GM19025 (cell line): ENCODE measurements at regions not wholly inside any gene's neighbourhood (a gene's known extent, or its start where the extent isn't known, plus 50 kb on each side); places are given as distances from the start of the nearest gene placed in this dataset.
"Not testable (repeated sequence)": the region's sequence is repeated elsewhere in the genome, so short reads cannot be mapped to it uniquely, and the experiment has no call there.

Source experiments
- ATAC-seq: cut with Tn5 transposase; IDR thresholded peaks from one replicate; pipeline ENCODE4 v1.9.1; 2021; ENCODE audit warnings: mild to moderate bottlenecking, low read depth, moderate library complexity; ENCODE audit not compliant: unreplicated experiment

DNA sequence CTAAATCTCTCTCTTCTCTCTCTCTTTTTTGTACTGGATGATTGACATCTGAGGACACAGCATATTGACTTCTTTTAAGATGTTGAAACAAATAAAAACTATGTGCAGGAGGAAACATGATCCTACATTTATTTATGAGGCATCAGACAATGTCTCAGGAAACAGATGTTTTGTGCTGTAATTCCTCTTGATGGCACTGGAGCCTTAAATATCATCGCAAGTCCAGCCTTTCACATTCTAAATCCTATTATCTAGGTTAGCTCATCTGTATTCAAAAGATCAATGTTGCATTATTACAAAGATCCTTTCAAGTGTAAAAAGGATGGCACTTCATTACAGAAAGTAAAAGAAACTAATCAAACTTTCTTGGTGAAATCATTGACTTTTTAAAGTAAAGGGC is 63.9 kb downstream of the MAT2B start:
- no peak for ATAC-seq

DNA sequence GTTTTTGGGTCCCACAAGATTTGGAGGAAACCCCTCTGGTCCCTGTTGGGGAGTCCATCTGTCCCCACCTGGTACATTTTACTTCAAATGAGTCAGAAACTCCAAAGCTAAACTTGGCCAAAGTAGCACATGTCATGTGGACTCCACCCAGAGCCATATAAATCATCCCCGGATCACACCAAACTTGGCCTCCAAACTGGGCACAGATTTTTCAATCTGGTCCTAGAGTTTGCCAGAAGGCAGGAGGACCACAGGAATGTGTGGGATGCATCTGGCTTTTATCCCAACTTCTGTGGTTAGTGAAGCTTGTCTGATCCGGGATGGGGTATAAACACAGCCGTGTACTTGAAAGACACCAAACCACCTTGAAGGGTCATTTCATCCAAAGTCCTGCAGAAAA is 66.3 kb downstream of the MAT2B start:
- ATAC-seq = no peak

GRCh38 chr5:163574472-163575440 is 69.3 kb downstream of the MAT2B start:
- ATAC-seq = no peak

GRCh38 chr5:163578652-163579051 is 73.2 kb downstream of the MAT2B start:
- ATAC-seq = no peak

GRCh38 chr5:163579729-163580128 is 74.3 kb downstream of the MAT2B start:
- no peak for ATAC-seq

DNA sequence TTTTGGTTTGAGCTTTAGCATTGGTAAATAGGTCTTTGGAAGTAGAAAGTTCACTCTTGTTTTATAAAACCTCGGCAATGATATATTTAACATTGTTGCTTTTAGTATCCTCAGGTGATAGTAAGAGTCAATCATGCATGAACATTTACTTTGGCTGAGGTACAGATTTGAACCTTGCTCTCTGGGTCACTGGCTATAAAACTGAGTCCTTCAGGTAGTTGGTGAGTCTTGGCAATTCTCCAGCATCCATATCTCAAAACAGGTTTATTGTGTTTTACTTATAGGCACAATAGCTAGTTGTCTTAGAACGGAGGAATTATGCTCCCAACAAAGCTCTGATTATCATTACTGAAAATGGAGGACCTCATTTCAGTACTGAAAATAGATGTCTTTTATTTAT is 75.1 kb downstream of the MAT2B start:
- no peak for ATAC-seq

- ATAC-seq = not testable (repeated sequence)
Measured at GRCh38 chr5:163583491-163584153, 78.2 kb downstream of the MAT2B start.

DNA sequence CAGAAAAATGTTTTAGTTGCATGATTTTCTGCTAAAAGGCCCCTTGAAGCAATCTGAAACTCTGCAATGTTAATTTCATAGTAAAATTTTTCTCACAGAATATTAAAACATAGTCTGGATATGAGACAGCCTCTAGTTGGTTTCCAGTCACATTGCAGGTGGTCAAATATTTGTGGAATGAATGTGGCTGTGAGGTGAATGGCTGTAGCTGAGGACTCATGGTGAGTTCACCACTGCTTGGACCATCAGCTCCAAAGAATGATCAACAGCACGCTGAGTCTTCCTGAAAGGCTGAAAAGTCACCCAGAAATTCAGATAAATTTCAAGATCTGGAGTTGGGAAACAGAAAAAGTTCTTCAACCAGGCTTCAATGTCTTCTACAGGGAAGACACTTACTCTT is 79.8 kb downstream of the MAT2B start:
- no peak for ATAC-seq

DNA sequence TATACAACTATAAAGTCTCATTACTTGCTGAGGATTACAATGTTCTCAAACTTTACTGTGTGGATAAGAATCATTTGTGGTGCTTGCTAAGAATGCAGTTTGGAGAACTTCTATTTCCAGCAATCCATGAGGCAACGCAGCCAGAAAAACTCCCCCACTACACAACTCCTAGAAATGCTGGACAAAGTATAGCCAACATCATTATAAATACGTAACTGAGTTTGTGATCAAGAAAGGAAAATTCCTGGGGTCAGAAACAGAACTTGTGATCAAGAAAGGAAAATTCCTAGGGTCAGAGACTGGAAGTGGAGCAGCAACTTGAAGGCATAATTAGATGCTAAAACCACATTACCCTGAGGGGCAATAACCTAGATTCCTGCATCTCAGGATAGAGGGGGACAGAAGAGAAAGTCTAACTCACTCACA is 81.1 kb downstream of the MAT2B start:
- no peak for ATAC-seq

DNA sequence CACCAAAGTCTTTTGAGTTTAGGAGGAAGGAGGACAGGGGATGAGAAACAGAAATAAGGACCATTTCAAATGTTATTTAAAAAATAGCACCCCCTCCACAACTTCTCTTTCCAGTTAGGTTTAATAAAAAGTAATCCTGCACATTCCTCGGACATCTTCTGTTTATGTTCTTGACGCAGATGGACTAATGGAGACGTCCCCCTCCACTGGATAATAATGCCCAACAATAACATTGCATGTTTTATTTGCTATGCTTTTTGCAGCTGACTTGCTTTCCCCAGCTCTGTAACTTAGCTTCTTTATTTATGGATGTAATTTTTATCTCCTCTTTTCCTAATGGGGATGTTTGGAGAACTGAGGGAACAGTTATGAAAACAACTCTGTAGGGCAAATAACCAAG is 89.5 kb downstream of the MAT2B start:
- ATAC-seq = no peak

- ATAC-seq = no peak
Measured at GRCh38 chr5:163595932-163596607, 90.7 kb downstream of the MAT2B start.

- no peak for ATAC-seq
Measured at GRCh38 chr5:163596608-163597315, 91.3 kb downstream of the MAT2B start.

- ATAC-seq = no peak
Measured at GRCh38 chr5:163604013-163604412, 98.6 kb downstream of the MAT2B start.

GRCh38 chr5:163607256-163607655 is 101.8 kb downstream of the MAT2B start:
- no peak for ATAC-seq

- ATAC-seq = no peak
Measured at GRCh38 chr5:163608621-163609020, 103.2 kb downstream of the MAT2B start.

DNA sequence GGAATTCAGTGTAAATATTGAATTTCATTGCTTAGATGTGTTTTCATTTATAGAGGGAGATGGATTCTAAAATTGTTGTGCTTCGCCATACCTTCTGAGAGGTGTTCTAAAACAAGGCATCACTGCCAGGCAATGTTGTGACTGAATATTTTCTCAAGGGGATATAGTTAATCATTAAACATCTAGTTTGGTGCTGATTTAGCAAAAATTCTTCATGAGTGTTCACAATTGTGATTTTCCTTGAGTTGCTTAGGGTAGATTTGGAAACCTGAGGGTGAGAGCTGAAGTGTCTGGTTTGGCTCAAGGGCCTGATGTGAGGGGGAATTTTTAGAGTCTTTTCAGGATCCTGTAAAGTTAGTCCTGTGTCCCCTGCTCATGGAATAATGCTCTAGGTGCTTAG is 104.5 kb downstream of the MAT2B start:
- ATAC-seq = no peak

- ATAC-seq = no peak
Measured at GRCh38 chr5:163612358-163613149, 107.1 kb downstream of the MAT2B start.

DNA sequence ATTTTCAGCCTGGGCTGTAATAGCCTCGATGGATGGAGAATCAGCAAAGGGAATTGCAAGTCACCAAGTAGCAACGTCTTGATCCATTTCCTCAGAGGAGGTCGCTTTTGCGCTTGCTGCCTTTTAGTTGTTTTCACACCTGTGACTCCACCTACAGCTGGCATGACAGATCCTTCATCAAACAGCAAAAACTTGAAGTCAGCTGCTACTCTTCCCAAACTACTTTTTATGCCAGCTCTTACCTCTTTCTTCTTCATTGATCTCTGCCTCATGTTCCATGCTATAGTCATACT is 107.7 kb downstream of the MAT2B start:
- no peak for ATAC-seq

- no peak for ATAC-seq
Measured at GRCh38 chr5:163614787-163615186, 109.4 kb downstream of the MAT2B start.
